NCI-H146 treated with DMSO at 0.1 percent for 48 hours (cell line): ENCODE measurements at regions not wholly inside any gene's neighbourhood (a gene's known extent, or its start where the extent isn't known, plus 50 kb on each side); places are given as distances from the start of the nearest gene placed in this dataset.

Source experiments
- DNase-seq: peaks from one replicate; lab custom pipeline; 2025; ENCODE audit not compliant: unreplicated experiment; lab: John Stamatoyannopoulos, UW

GRCh38 chr13:104099750-104100149, 1033.5 kb upstream of the SLC10A2 start:
- no peak for DNase-seq

- DNase-seq: no peak
Observed at GRCh38 chr13:104098421-104098820, 1032.2 kb upstream of the SLC10A2 start.

GRCh38 chr13:104086759-104087158, 1020.5 kb upstream of the SLC10A2 start:
- no peak for DNase-seq

GRCh38 chr13:104086210-104086609, 1020.0 kb upstream of the SLC10A2 start:
- DNase-seq: no peak

GRCh38 chr13:104085611-104086010, 1019.4 kb upstream of the SLC10A2 start:
- DNase-seq: no peak

- no peak for DNase-seq
Observed at GRCh38 chr13:104074326-104074725, 1008.1 kb upstream of the SLC10A2 start.

- no peak for DNase-seq
Observed at GRCh38 chr13:104071806-104072205, 1005.6 kb upstream of the SLC10A2 start.

- no peak for DNase-seq
Observed at GRCh38 chr13:104065328-104065727, 999.1 kb upstream of the SLC10A2 start.

- no peak for DNase-seq
Observed at GRCh38 chr13:104057861-104058260, 991.6 kb upstream of the SLC10A2 start.

GRCh38 chr13:104045907-104046306, 979.7 kb upstream of the SLC10A2 start:
- DNase-seq: no peak

GRCh38 chr13:104043184-104043583, 977.0 kb upstream of the SLC10A2 start:
- no peak for DNase-seq

- DNase-seq: no peak
Observed at GRCh38 chr13:104034891-104035290, 968.7 kb upstream of the SLC10A2 start.

GRCh38 chr13:104025303-104025702, 959.1 kb upstream of the SLC10A2 start:
- no peak for DNase-seq

GRCh38 chr13:104024416-104025170, 958.4 kb upstream of the SLC10A2 start:
- no peak for DNase-seq

GRCh38 chr13:104021806-104022397, 955.7 kb upstream of the SLC10A2 start:
- DNase-seq: no peak

GRCh38 chr13:104017317-104017716, 951.1 kb upstream of the SLC10A2 start:
- no peak for DNase-seq

GRCh38 chr13:104015646-104016396, 949.6 kb upstream of the SLC10A2 start:
- no peak for DNase-seq

- no peak for DNase-seq
Observed at GRCh38 chr13:104014803-104015645, 948.8 kb upstream of the SLC10A2 start.

- no peak for DNase-seq
Observed at GRCh38 chr13:104011505-104012241, 945.5 kb upstream of the SLC10A2 start.
